Hepatocyte (in vitro differentiated cells): ENCODE measurements at regions not wholly inside any gene's neighbourhood (a gene's known extent, or its start where the extent isn't known, plus 50 kb on each side); places are given as distances from the start of the nearest gene placed in this dataset.

Source experiments
- CTCF ChIP-seq: fragments of 200-600 bp; sonication (generic); IDR thresholded peaks from 2 replicates; pipeline ENCODE4 v1.5.1; 2016; ENCODE audit warnings: antibody characterized with exemption, mild to moderate bottlenecking; ENCODE audit not compliant: poor library complexity
- EZH2phosphoT487 ChIP-seq: fragments of 200-600 bp; sonication (generic); IDR thresholded peaks from one replicate; pipeline ENCODE4 v1.6.1; 2018; ENCODE audit warnings: antibody characterized with exemption, mild to moderate bottlenecking, low read depth, moderate library complexity; ENCODE audit not compliant: unreplicated experiment, severe bottlenecking

- no peak for TF ChIP-seq CTCF
- TF ChIP-seq EZH2phosphoT487 = no peak
These were observed 91.9 kb upstream of the CLVS2 start for GRCh38 chr6:122904166-122904565.
